Activated CD8-positive, alpha-beta memory T cell treated with anti-CD3 and anti-CD28 coated beads for 24 hours (primary cell): ENCODE measurements at regions not wholly inside any gene's neighbourhood (a gene's known extent, or its start where the extent isn't known, plus 50 kb on each side); places are given as distances from the start of the nearest gene placed in this dataset.

Experiments used
- DNase-seq: peaks from one replicate; pipeline ENCODE4 v3.0.0-alpha.2; 2020

GRCh38 chr2:221145396-221145795 is 426.7 kb downstream of the EPHA4 start:
- no peak for DNase-seq

GRCh38 chr2:221153226-221153625 is 418.9 kb downstream of the EPHA4 start:
- no peak for DNase-seq

- no peak for DNase-seq
Measured at GRCh38 chr2:221154176-221154575, 417.9 kb downstream of the EPHA4 start.

GRCh38 chr2:221156062-221156734 is 415.9 kb downstream of the EPHA4 start:
- DNase-seq: no peak

GRCh38 chr2:221161186-221161585 is 410.9 kb downstream of the EPHA4 start:
- DNase-seq: no peak

- DNase-seq: no peak
Measured at GRCh38 chr2:221166292-221166691, 405.8 kb downstream of the EPHA4 start.

GRCh38 chr2:221167561-221167960 is 404.5 kb downstream of the EPHA4 start:
- no peak for DNase-seq

- DNase-seq: no peak
Measured at GRCh38 chr2:221169724-221170123, 402.4 kb downstream of the EPHA4 start.

- DNase-seq: no peak
Measured at GRCh38 chr2:221170548-221170947, 401.6 kb downstream of the EPHA4 start.

GRCh38 chr2:221176667-221177066 is 395.4 kb downstream of the EPHA4 start:
- no peak for DNase-seq

- no peak for DNase-seq
Measured at GRCh38 chr2:221178139-221178538, 394.0 kb downstream of the EPHA4 start.

- no peak for DNase-seq
Measured at GRCh38 chr2:221186873-221187272, 385.2 kb downstream of the EPHA4 start.

GRCh38 chr2:221189431-221190067 is 382.6 kb downstream of the EPHA4 start:
- no peak for DNase-seq

GRCh38 chr2:221195829-221196228 is 376.3 kb downstream of the EPHA4 start:
- no peak for DNase-seq

- DNase-seq: no peak
Measured at GRCh38 chr2:221197225-221197856, 374.8 kb downstream of the EPHA4 start.

GRCh38 chr2:221198309-221198708 is 373.8 kb downstream of the EPHA4 start:
- DNase-seq: no peak

- no peak for DNase-seq
Measured at GRCh38 chr2:221200184-221200839, 371.8 kb downstream of the EPHA4 start.

GRCh38 chr2:221202431-221202830 is 369.7 kb downstream of the EPHA4 start:
- no peak for DNase-seq

- DNase-seq: no peak
Measured at GRCh38 chr2:221203125-221203524, 369.0 kb downstream of the EPHA4 start.

GRCh38 chr2:221203856-221204255 is 368.2 kb downstream of the EPHA4 start:
- DNase-seq: no peak

- DNase-seq: no peak
Measured at GRCh38 chr2:221204699-221205098, 367.4 kb downstream of the EPHA4 start.

- no peak for DNase-seq
Measured at GRCh38 chr2:221205103-221205673, 366.9 kb downstream of the EPHA4 start.

GRCh38 chr2:221210686-221211085 is 361.4 kb downstream of the EPHA4 start:
- DNase-seq: no peak
